ENCODE measurements at regions not wholly inside any gene's neighbourhood (a gene's known extent, or its start where the extent isn't known, plus 50 kb on each side); places are given as distances from the start of the nearest gene placed in this dataset.
"Not testable (repeated sequence)": the region's sequence is repeated elsewhere in the genome, so short reads cannot be mapped to it uniquely, and the experiment has no call there.

DNA sequence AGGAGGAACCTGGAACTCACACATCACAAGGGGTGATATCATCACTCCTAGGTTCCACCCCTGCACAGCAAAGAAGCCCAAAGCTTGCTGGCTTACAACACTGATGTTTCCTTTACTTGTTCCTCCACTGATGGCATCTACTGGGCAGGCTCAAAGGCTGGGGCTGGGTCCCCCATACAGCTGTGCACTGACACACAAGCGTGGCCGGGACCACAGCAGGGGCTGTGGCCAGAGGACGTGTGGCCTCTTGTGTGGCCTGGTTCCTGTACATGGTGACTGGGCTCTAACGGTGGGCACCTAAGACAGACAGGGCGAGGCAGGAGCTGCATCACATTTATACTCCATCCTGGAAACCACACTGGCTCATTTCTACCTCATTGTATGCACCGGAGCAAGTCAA is 264.4 kb upstream of the FOXF1 start:
- no peak for DNase-seq (ENCODE audit: low read depth in 2 of 2, low spot score in 1 of 2)

DNA sequence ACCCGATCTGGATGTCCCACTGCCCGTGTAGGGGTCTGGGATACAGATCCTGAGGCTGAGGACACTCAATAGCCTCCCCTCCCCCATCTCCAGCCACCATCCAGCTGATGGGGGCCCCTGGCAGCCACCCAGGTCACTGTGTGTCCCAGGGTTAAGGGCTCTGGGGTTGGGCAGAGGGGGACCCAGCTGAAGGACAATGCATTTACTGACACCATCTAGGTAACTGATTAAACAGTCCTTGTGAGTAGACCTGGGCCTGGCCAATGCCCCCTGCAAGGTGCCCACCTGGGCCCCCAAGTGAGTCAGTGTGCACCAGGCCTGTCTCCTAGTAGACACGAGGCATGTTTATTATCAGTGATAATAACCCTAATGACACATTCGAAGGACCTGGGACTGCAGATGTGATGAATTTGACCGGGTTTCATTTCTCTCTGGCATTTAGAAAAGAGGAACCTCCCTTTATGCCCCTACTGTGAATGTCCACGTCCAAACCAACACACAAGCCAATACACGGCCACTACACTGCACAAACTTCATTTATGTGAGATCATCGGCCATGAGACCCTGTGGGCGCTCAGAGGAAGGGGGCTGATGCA is 261.9 kb upstream of the FOXF1 start:
- no peak for DNase-seq (ENCODE audit: low read depth in 2 of 2, low spot score in 1 of 2)

- no peak for DNase-seq (ENCODE audit: low read depth in 2 of 2, low spot score in 1 of 2)
These were observed 260.7 kb upstream of the FOXF1 start for GRCh38 chr16:86249631-86250030.

DNA sequence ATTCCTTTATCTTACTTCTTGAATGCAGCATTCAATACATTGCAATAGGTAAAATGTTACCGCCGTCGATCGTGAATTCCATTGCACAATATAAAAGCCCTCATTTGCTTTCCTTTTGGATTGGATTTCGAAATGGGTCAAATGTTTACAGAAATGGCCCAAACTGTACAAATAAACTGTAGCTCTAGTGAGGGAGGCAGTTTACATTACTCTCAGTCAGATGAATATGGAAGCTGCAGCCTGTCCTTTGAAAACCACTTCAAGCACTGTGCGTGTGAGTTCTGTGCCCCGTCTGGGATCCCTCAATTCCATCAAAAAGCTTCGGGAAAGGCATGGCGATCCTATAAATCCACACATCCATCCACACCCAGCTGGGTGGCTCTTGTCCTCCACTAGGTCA is 258.6 kb upstream of the FOXF1 start:
- DNase-seq (ENCODE audit: low read depth in 2 of 2, low spot score in 1 of 2) = no peak

DNA sequence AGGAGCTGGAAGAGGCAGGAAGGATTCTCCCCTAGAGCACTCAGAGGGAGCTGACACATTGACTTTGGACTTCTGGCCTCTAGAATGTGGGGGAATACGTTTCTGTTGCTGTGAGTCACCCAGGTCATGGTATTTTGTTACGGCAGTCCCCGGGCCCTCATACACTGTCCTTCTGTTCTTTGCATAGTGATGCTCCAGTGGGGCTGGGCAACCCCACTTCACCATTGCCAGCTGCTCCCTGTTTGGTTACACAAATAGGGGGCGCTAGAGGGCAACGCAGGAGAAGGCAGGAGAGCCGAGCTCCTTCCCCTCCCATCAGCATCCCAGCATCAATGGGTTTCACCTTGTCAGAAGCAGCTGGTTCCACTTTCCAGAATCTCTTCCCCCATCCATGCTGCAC is 257.7 kb upstream of the FOXF1 start:
- DNase-seq (ENCODE audit: low read depth in 2 of 2, low spot score in 1 of 2) = no peak

- no peak for DNase-seq (ENCODE audit: low read depth in 2 of 2, low spot score in 1 of 2)
These were observed 254.4 kb upstream of the FOXF1 start for GRCh38 chr16:86255966-86256365.

- no peak for DNase-seq (ENCODE audit: low read depth in 2 of 2, low spot score in 1 of 2)
These were observed 253.3 kb upstream of the FOXF1 start for GRCh38 chr16:86256995-86257394.

DNA sequence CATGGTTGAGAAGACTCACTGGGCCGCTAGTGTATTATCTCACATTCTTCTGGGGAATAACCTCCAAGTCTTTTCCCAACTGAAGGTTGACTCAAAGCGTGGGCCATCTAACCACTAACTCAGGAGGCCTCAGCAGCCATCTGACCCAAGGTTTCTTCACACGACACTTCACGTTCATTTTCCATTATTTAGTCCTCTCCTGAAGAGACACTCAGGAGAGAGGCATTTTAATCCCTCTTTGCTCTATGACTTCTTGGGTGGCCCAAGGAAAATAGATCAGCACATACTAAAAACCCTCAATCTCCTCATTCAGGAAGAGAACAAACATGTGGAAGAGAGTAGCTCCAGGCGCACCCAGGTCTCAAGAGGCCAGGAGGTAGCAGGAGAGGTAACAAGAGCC is 252.8 kb upstream of the FOXF1 start:
- no peak for DNase-seq (ENCODE audit: low read depth in 2 of 2, low spot score in 1 of 2)

- no peak for DNase-seq (ENCODE audit: low read depth in 2 of 2, low spot score in 1 of 2)
These were observed 251.6 kb upstream of the FOXF1 start for GRCh38 chr16:86258713-86259112.

- DNase-seq (ENCODE audit: low read depth in 2 of 2, low spot score in 1 of 2) = no peak
These were observed 250.8 kb upstream of the FOXF1 start for GRCh38 chr16:86259499-86259898.

DNA sequence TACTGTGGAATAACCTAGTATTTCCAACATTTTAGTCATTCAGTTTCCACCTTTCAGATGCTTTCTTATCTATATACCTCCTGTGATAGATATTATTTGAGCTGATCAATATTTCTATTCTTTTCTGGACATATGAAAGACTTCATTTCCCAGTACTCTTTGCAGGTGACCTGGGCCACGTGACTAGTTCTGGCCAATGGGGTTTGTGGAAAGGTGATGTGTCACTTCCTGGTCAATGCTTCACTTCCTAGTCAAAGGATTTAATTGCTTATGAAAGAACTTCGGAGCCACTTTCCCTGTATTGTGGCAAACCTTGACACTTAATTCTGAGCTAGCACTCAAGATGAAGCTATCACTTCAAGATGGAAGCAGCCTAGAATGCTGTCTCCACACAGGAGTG is 248.9 kb upstream of the FOXF1 start:
- DNase-seq (ENCODE audit: low read depth in 2 of 2, low spot score in 1 of 2) = no peak

DNA sequence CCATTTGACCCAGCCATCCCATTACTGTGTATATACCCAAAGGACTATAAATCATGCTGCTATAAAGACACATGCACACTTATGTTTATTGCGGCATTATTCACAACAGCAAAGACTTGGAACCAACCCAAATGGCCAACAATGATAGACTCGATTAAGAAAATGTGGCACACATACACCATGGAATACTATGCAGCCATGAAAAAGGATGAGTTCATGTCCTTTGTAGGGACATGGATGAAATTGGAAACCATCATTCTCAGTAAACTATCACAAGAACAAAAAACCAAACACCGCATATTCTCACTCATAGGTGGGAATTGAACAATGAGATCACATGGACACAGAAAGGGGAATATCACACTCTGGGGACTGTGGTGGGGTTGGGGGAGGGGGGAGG is 242.7 kb upstream of the FOXF1 start:
- DNase-seq (ENCODE audit: low read depth in 2 of 2, low spot score in 1 of 2) = not testable (repeated sequence)

DNA sequence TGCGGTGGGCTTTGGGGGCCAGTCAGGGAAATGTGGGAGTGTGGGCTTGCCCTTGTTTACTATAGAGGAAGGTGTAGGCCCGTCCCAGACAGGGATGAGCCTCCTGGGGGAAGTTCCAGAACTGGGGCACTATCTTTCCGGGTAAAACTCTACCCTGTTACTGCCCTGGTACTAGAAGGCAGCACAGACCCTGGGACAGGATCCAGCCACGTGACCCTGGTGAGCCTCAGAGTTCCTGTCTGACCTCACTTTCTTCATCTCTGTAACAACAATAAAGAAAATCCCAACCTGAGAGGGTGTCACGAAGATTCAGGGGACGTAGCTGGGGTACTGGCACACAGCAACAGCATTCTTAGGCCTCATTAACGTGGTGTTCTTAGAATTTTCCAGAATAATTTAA is 239.6 kb upstream of the FOXF1 start:
- no peak for DNase-seq (ENCODE audit: low read depth in 2 of 2, low spot score in 1 of 2)

DNA sequence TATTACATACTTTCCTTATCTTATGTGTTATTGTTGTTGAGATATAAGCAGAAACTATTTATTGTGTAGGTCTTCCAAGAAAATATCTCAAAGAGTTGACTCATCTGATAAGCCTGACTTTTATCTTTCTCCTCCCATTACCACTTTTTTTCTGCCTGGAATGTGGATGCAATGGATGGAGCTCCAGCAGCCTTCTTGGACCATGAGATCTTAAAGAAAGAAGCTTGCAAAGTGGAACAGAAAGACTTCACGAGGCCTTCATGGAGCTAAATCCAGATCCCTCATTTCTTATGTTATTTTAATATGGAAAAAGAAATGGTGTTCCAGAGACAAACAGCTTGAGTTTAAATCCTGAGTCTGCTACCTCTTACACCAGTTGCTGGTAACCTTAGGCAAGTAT is 237.6 kb upstream of the FOXF1 start:
- no peak for DNase-seq (ENCODE audit: low read depth in 2 of 2, low spot score in 1 of 2)

DNA sequence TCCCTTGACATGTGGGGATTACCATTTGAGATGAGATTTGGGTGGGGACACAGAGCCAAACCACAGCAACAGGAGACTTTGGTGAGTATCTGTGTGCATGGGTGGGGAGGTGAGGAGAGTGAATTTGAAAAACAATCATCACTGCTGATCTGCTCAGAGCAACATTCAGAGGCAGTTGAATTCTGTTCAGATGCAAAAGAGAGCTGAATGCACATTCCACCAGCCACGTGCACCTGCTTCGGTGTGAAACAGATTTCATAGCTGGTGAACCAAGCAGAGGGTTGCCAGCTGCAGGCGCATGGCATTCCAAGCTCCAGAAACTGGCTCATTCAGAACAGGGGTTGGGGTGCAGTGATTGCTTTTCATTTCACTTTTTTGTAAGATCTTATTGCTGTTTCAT is 233.1 kb upstream of the FOXF1 start:
- DNase-seq (ENCODE audit: low read depth in 2 of 2, low spot score in 1 of 2) = no peak

DNA sequence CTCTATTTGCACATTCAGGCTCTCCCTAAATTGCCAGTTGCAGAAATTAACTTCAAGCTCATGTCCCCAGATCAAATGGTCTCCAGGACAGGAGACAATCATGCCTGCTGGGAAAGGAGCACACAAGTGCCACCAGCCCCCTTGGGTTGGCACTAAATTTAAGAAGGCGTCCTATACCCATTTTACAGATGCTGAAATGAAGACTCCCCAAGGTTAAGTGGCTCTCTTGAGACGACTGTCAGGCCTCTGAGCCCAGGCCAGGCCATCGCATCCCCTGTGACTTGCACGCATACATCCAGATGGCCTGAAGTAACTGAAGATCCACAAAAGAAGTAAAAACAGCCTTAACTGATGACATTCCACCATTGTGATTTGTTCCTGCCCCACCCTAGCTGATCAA is 232.5 kb upstream of the FOXF1 start:
- DNase-seq (ENCODE audit: low read depth in 2 of 2, low spot score in 1 of 2) = not testable (repeated sequence)

DNA sequence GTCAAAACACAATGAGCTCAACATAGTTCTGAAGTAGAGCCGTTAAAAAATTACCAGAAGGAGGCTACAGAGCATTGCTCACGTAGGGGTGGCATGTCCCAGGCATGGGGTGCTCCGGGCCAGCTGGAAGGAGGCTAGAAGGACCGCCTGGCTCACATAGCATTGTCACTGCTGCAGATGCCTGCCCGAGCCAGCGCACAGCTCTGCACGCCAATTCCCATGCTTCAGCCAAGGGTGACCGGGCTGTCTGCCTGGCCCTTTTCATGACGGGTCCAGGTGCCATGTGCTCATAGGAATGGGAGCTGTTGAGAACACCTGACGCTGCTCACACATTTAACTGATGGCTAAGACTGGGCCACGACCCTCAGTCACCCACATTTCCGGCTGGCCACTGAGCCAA is 228.9 kb upstream of the FOXF1 start:
- DNase-seq (ENCODE audit: low read depth in 2 of 2, low spot score in 1 of 2) = no peak

DNA sequence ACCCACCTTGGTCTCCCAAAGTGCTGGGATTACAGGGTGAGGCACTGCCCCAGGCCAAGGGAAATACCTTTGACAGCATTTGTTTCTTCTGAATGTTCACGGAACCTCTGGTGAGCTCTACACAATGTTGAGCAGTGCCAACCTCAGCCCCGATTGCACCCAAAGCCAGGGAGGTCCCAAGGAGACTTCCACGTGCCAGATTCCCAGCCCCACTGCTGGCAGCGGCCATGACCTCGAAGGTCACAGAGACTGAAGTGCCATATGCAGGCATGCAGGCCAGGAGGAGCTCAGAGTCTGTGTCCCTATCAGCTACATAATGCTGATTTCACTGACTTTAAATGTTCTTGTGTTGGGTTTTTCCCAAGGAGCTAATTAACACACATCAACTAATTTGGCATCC is 226.4 kb upstream of the FOXF1 start:
- no peak for DNase-seq (ENCODE audit: low read depth in 2 of 2, low spot score in 1 of 2)

DNA sequence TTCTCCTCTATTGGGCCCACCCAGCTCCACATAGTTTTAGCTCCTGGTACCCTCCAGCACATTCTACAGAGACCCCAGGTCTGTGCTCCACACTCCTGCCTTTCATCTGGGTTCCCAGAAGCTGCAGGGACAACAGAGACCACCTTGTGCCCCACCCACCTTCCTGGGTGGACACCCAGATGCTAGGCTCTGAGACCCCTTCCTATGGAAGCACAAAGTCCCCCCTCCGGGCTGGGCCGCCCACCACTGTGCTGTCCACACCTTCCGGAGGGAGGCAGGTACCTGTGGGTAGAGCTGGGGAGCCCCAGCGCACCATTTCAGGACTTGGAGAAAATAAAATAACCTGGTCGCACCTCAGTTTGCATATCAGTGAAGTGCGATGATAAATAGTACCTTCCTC is 224.9 kb upstream of the FOXF1 start:
- DNase-seq (ENCODE audit: low read depth in 2 of 2, low spot score in 1 of 2) = no peak

- DNase-seq (ENCODE audit: low read depth in 2 of 2, low spot score in 1 of 2) = no peak
These were observed 224.1 kb upstream of the FOXF1 start for GRCh38 chr16:86285938-86286921.

DNA sequence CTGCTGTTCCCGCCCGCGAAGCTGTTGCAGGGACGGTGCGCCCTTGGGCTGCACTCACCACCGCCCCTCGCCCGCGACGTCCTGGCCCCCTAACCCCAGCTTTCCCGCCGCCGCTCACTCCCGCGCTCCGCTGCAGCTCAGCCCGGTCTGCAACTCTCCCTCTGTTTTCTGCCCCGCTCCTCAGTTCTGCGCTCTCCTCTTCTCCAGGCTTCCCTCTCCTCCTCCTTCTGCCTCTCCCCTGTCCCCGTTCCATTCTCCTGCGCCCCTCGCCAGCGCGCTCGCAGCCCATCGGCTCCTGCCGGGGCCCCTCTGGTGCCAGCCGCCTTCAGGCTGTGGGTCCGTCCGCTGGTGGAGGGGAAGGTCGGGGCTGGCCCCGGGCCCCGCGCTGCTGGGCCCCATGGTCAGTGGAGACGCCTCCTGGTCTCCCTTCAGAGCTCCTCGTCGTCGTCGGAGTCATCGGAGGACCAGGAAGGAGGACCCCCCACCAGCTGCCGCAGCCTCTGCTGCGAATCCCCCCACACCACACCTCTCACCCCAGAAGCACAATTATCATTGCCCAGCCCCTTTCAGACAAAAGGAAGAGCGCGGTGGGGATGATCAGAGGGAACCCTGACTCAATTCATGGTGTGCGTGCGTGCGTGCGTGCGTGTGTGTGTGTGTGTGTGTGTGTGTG is 223.2 kb upstream of the FOXF1 start:
- no peak for DNase-seq (ENCODE audit: low read depth in 2 of 2, low spot score in 1 of 2)

GRCh38 chr16:86287664-86288201 is 222.6 kb upstream of the FOXF1 start:
- DNase-seq (ENCODE audit: low read depth in 2 of 2, low spot score in 1 of 2) = no peak

Measured in stimulated activated CD8-positive, alpha-beta memory T cell treated with anti-CD3 and anti-CD28 coated beads, Interleukin-4, amount 100 ng/mL, for 4 hours (primary cell).